ENCODE measurements at regions not wholly inside any gene's neighbourhood (a gene's known extent, or its start where the extent isn't known, plus 50 kb on each side); places are given as distances from the start of the nearest gene placed in this dataset.

- intact Hi-C loops (cut with DNase I): no loop called here
- FAIRE-seq: no peak
- Histone ChIP-seq H3K4me3 (no peak overlapping the region), H3K27ac (no peak overlapping the region), H3K9me3 (no peaks in the 10 kb centered on the region), H3K27me3 (no peaks in the 10 kb centered on the region), H3K36me3 (no peaks in the 10 kb centered on the region), H3K4me1 (no peaks in the 10 kb centered on the region)
- WGBS, 2 donors: 53 to 60% methylated on average over 4 of the region's 4 CpGs
- TF ChIP-seq CTCF (IDR thresholded peaks at IDR 0.05): no peak
- DNase-seq: no peak
- ATAC-seq: no peak
These were observed 62.4 kb upstream of the TCF4 start for GRCh38 chr18:55650363-55650870.

GRCh38 chr18:55647331-55647730 is 59.3 kb upstream of the TCF4 start:
- WGBS, 2 donors: 61 to 68% methylated on average over 4 of the region's 4 CpGs
- DNase-seq (no peak), ATAC-seq (no peak), FAIRE-seq (no peak)
- no peaks in the 10 kb centered on the region for H3K27me3 ChIP-seq
- no peaks in the 10 kb centered on the region for H3K9me3 ChIP-seq
- H3K36me3 ChIP-seq: no peaks in the 10 kb centered on the region
- H3K27ac ChIP-seq: no peak overlapping the region
- no peaks in the 10 kb centered on the region for H3K4me1 ChIP-seq
- no peak overlapping the region for H3K4me3 ChIP-seq
- intact Hi-C loops (cut with DNase I): no loop called here
- TF ChIP-seq CTCF (IDR thresholded peaks at IDR 0.05): no peak

DNA sequence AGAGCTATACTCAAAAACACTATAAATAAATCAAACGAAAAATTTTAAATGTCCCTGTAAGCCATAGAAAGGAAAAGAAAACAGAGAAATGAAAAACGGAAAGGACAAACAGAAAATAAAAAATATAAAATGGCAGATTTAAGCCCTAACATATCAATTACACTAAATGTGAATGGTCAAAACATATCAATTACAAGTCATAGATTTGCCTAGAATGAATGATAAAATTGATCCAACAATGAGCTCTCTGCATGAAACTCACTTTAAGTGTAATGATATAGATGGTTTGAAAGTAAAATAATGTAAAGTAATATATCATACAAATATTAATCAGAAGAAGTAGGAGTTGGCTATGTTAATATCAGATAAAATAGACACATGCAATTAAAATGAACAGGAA is 54.2 kb upstream of the TCF4 start:
- H3K9me3 ChIP-seq: no peaks in the 10 kb centered on the region
- FAIRE-seq (no peak), ATAC-seq (no peak), DNase-seq (no peak)
- no peaks in the 10 kb centered on the region for H3K4me1 ChIP-seq
- no peak overlapping the region for H3K4me3 ChIP-seq
- WGBS, 2 donors: 37 to 41% methylated on average over 2 of the region's 2 CpGs
- H3K27me3 ChIP-seq: no peaks in the 10 kb centered on the region
- H3K36me3 ChIP-seq: no peaks in the 10 kb centered on the region
- no peak overlapping the region for H3K27ac ChIP-seq
- intact Hi-C loops (cut with DNase I): no loop called here
- no peak for TF ChIP-seq CTCF (IDR thresholded peaks at IDR 0.05)

- Histone ChIP-seq H3K9me3 (no peaks in the 10 kb centered on the region), H3K4me3 (no peak overlapping the region), H3K27ac (no peak overlapping the region), H3K36me3 (no peaks in the 10 kb centered on the region), H3K27me3 (no peaks in the 10 kb centered on the region), H3K4me1 (no peaks in the 10 kb centered on the region)
- WGBS, 2 donors: 83 to 90% methylated on average over 4 of the region's 4 CpGs
- DNase-seq (no peak), FAIRE-seq (no peak), ATAC-seq (no peak)
- TF ChIP-seq CTCF (IDR thresholded peaks at IDR 0.05): no peak
- intact Hi-C loops (cut with DNase I): no loop called here
These were observed 53.5 kb upstream of the TCF4 start for GRCh38 chr18:55641486-55641885.

All from pancreas (tissue), 10 donors.